ENCODE measurements at regions not wholly inside any gene's neighbourhood (a gene's known extent, or its start where the extent isn't known, plus 50 kb on each side); places are given as distances from the start of the nearest gene placed in this dataset.

GRCh38 chr19:27881213-27881612 lies 1331.7 kb downstream of the UQCRFS1 start:
- TF ChIP-seq GABPA (IDR thresholded peaks at IDR 0.05; ENCODE audit: low read depth): no peak
- no peak for TF ChIP-seq CTCF (IDR thresholded peaks at IDR 0.05; ENCODE audit: insufficient read depth, low read length)
- TF ChIP-seq REST (IDR thresholded peaks at IDR 0.05; ENCODE audit: insufficient replicate concordance, low read depth): no peak
